ENCODE measurements at regions not wholly inside any gene's neighbourhood (a gene's known extent, or its start where the extent isn't known, plus 50 kb on each side); places are given as distances from the start of the nearest gene placed in this dataset.
"Not testable (repeated sequence)": the region's sequence is repeated elsewhere in the genome, so short reads cannot be mapped to it uniquely, and the experiment has no call there.

DNA sequence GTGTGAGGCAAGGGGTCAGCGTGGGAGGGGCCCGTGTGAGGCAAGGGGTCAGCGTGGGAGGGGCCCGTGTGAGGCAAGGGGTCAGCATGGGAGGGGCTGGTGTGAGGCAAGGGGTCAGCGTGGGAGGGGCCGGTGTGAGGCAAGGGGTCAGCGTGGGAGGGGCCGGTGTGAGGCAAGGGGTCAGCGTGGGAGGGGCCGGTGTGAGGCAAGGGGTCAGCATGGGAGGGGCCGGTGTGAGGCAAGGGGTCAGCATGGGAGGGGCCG is 119.2 kb downstream of the SEPTIN14 start:
- not testable (repeated sequence) for DNase-seq

DNA sequence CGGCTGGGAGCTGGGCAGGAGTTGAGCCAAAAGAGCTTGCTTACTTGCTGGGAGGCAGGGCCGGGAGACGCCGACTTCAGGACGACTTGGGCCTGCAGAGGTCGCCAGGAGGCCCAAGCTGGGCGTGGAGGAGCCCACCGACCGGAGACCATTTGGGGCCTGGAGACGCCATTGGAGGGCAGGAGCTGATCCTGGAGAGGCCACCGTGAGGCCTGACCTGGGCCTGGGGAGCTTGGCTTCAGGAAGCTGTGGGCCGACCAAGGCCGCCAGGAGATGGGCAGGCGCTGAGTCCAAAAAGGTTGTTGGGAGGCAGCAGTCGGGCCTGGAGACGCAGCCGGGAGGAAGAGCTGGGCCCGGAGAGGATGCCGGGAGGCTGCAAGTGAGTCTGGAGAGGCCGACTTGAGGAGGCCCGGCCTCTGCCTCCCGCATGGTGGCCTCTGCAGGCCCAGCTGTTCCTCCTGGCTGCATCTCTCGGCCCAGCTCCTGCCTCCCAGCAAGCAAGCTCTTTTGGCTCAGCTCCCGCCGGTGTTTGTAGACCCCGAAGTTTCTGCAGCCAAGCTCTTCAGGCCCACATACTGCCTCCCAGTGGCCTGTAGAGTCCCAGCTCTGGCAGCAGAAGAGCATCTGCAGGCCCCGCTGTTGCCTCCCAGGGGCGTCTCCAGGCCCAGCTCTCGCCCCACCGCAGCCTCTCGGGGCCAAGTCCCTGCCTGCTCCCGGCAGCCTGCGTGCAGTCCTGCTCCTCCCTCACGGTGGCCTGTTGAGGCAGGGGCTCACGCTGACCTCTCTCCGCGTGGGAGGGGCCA is 119.7 kb downstream of the SEPTIN14 start:
- not testable (repeated sequence) for DNase-seq

- not testable (repeated sequence) for DNase-seq
Observed at GRCh38 chr7:55741721-55742631, 120.6 kb downstream of the SEPTIN14 start.

GRCh38 chr7:55740633-55741250 is 121.8 kb downstream of the SEPTIN14 start:
- DNase-seq = not testable (repeated sequence)

DNA sequence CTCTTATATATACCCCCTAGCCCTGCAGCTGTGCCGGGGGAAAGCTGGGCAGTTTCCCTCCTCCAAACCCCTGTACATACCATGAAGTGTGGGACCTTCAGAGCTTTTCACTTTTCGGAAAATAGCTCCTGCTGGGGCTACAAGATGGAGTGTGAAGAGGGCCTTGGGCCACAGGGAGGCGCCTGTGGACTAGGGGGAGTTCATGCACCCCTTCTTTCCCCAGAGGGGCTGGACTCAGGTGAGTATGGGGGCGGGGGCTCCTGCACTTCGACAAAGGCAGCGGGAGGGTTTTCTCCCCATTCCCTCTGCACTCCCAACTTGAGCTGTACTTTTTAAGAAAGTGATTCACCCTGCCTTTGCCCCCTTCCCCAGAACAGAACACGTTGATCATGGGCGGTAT is 122.5 kb downstream of the SEPTIN14 start:
- DNase-seq = not testable (repeated sequence)

GRCh38 chr7:55736641-55737221 is 125.8 kb downstream of the SEPTIN14 start:
- DNase-seq = not testable (repeated sequence)

- no peak for DNase-seq
Observed at GRCh38 chr7:55733241-55734140, 129.1 kb downstream of the SEPTIN14 start.

GRCh38 chr7:55731931-55732330 is 130.6 kb downstream of the SEPTIN14 start:
- no peak for DNase-seq

DNA sequence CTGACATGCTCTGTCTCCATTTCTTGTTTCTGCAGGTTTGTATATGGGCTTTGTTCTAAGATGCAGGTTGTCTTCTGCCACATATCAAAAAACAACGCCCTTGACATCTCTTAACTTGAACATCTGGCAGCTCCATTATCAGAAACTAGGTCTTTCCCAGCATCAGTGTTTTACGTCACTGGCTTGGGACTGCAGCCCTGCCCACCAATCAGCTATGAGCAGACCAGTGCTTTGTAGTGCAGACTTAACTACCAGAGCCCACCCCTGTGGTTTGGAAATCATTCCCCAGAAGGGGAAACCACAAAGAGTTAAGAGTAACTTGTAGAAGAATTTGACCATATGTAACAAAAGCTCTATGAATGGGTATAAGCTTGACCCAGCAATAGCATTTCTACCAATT is 132.4 kb downstream of the SEPTIN14 start:
- DNase-seq = no peak

- DNase-seq = no peak
Observed at GRCh38 chr7:55723621-55723941, 139.0 kb downstream of the SEPTIN14 start.

- DNase-seq = not testable (repeated sequence)
Observed at GRCh38 chr7:55722874-55723620, 139.5 kb downstream of the SEPTIN14 start.

DNA sequence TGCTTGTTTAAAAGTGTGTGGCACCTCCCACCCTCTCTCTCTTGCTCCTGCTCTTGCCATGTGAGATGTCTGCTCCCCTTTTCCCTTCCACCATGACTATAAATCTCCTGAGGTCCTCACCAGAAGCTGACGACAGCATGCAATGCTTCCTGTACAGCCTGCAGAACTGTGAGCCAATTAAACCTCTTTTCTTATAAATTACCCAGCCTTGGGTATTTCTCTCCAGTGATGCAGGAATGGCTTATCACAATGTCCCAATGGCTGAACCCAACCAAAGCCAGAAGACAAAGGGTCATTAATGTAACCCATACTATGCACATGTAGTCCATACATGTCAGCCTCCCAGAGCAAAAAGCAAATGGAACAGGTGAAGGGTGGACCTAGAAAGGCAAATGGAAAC is 141.5 kb downstream of the SEPTIN14 start:
- not testable (repeated sequence) for DNase-seq

GRCh38 chr7:55715247-55715867 is 143.1 kb upstream of the VOPP1 start:
- DNase-seq = not testable (repeated sequence)

DNA sequence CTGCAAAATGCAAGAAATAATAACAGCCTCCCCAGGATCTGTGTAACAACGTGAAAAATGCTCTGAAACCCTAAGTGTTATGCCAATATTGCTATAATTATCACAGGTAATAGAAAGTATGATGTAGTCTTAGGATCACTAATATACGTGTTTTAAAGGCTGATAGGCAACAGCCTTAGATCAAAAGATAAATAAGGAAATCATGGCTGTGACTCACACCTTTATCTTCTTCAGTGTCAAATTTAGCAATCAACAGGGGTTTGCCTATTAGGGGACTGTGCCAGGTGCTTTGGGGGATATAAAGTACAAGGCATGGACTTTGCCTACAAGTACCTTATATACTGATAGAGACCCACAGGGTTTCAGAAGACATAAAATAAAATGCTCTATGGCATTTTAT is 142.1 kb upstream of the VOPP1 start:
- not testable (repeated sequence) for DNase-seq

DNA sequence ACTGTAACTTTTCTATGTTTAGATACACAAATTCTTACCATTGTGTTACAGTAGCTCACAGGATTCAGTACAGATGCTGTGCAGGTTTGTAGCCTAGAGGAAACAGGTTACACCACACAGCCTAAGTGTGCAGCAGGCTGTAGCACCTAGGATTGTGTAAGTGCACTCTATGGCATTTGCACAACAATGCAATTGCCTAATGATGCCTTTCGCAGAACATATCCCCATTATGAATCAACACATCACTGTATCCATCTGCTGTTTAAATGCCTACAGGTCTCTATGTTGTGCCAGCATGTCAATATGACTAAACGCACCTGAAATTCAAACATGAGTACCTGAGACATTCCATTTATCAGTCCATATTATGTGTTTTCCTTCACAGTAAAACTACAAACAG is 138.0 kb upstream of the VOPP1 start:
- not testable (repeated sequence) for DNase-seq

- not testable (repeated sequence) for DNase-seq
Observed at GRCh38 chr7:55708028-55708427, 135.7 kb upstream of the VOPP1 start.

- DNase-seq = not testable (repeated sequence)
Observed at GRCh38 chr7:55707410-55707809, 135.1 kb upstream of the VOPP1 start.

GRCh38 chr7:55706451-55707195 is 134.3 kb upstream of the VOPP1 start:
- not testable (repeated sequence) for DNase-seq

DNA sequence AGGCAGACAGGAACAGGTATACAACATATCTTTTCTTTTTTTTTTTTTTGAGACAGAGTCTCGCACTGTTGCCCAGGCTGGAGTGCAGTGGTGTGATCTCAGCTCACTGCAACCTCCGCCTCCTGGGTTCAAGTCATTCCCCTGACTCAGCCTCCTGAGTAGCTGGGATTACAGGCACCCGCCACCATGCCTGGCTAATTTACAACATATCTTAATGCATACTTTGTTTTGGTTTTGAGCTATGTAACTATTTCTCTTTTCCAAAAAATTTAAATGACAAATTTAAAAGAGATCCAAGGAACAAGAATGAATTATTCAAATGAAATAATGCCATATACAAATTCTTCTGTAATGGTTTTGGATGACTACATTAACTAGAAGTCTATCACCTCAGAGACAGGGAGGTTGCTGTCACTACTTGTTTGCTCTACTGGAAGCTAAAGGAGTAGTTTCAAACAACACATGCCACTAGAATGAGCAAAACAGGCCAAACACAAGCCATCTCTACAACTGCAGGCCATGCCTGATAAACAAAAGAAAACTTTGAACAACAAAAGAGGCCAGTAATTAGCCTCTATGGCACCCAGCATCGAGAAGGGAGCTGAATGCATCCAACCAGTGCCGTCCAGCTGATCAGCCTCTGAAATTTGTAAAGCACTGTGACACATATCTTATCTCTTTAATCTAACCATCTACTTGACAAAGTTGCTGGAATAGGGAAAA is 133.6 kb upstream of the VOPP1 start:
- not testable (repeated sequence) for DNase-seq

Data from NCI-H1417 (cell line).